Esophagus muscularis mucosa (tissue), 3 donors: ENCODE measurements at regions not wholly inside any gene's neighbourhood (a gene's known extent, or its start where the extent isn't known, plus 50 kb on each side); places are given as distances from the start of the nearest gene placed in this dataset.

ENCODE experiments used
- CTCF ChIP-seq, 3 experiments: fragments of 200-600 bp in 2 of 3; fragments of 450-650 bp in 1 of 3; sonication (generic) in 2 of 3; IDR thresholded peaks; one replicate each; pipeline ENCODE4 v1.5.1; 2017 to 2019; ENCODE audit warnings: antibody characterized with exemption in 3 of 3, mild to moderate bottlenecking in 2 of 3, moderate library complexity in 1 of 3
- EP300 ChIP-seq: sonication (generic); formaldehyde crosslinking; IDR thresholded peaks from one replicate; pipeline ENCODE4 v1.6.1; 2017; ENCODE audit warnings: antibody characterized with exemption

- TF ChIP-seq CTCF (IDR thresholded peaks at IDR 0.05), result no peak
- no peak for TF ChIP-seq EP300
Measured at GRCh38 chr4:8759987-8760386, 111.7 kb downstream of the HMX1 start.
